ENCODE measurements at regions not wholly inside any gene's neighbourhood (a gene's known extent, or its start where the extent isn't known, plus 50 kb on each side); places are given as distances from the start of the nearest gene placed in this dataset.

- ChIA-PET CTCF (no interaction called here), RAD21 (ENCODE audit: low non-redundant PET in 1 of 2, low total read pairs in 2 of 2, uncharacterized antibody in 2 of 2, unreplicated experiment in 2 of 2) (no interaction called here), POLR2A (no interaction called here)
- no peak for ATAC-seq
- no peaks in the 10 kb centered on the region for H3K9me3 ChIP-seq (ENCODE audit: control insufficient read depth in 1 of 2, insufficient read depth in 1 of 2, low read depth in 1 of 2, low read length in 2 of 2)
- no peak overlapping the region for H3K4me3 ChIP-seq (replicated peaks in 1 of 2; ENCODE audit: low read depth in 1 of 2, low read length in 2 of 2)
- intact Hi-C loops (cut with micrococcal nuclease) = no loop called here
- no peaks in the 10 kb centered on the region for H4K20me1 ChIP-seq (ENCODE audit: insufficient read depth)
- H3K27me3 ChIP-seq (ENCODE audit: insufficient read depth, low read length) = peaks cover 3% of the 10 kb centered on the region; the same call in 1 of the 2 replicates
- H3K9me2 ChIP-seq (ENCODE audit: insufficient read depth) = no peaks in the 10 kb centered on the region
- no peak for TF ChIP-seq RAD21 (IDR thresholded peaks at IDR 0.05; ENCODE audit: low read depth)
- no peak for TF ChIP-seq YY1 (IDR thresholded peaks at IDR 0.05; ENCODE audit: extremely low read depth, insufficient replicate concordance, low read depth, low read length)
- no peak for TF ChIP-seq REST (IDR thresholded peaks at IDR 0.05; ENCODE audit: low read depth)
- TF ChIP-seq CEBPB (IDR thresholded peaks at IDR 0.05; ENCODE audit: low read depth) = no peak
- no peak for TF ChIP-seq ZBTB33 (IDR thresholded peaks at IDR 0.05; ENCODE audit: extremely low read depth, insufficient replicate concordance, low read length)
- TF ChIP-seq EGR1 (IDR thresholded peaks at IDR 0.05; ENCODE audit: low read depth) = no peak
- TF ChIP-seq POLR2A (IDR thresholded peaks at IDR 0.05; ENCODE audit: borderline replicate concordance, extremely low read depth, insufficient read depth, insufficient read length) = no peak
- no peak for TF ChIP-seq JUND (IDR thresholded peaks at IDR 0.05)
- TF ChIP-seq ZNF274 (IDR thresholded peaks at IDR 0.05; ENCODE audit: low read depth, low read length) = no peak
- TF ChIP-seq MAX (IDR thresholded peaks at IDR 0.05) = no peak
- no peak for TF ChIP-seq TCF7L2 (IDR thresholded peaks at IDR 0.05; ENCODE audit: borderline replicate concordance, extremely low read depth, insufficient read depth, insufficient read length)
- TF ChIP-seq POLR2AphosphoS5 (IDR thresholded peaks at IDR 0.05; ENCODE audit: low read depth, low read length) = no peak
- TF ChIP-seq CBX3 (IDR thresholded peaks at IDR 0.05; ENCODE audit: low read depth) = no peak
- no peak for TF ChIP-seq SIN3A (IDR thresholded peaks at IDR 0.05; ENCODE audit: low read depth)
- no peak for TF ChIP-seq ATF3 (IDR thresholded peaks at IDR 0.05)
- no peak for TF ChIP-seq ELF1 (IDR thresholded peaks at IDR 0.05; ENCODE audit: borderline replicate concordance, low read depth)
- TF ChIP-seq EZH2phosphoT487 (IDR thresholded peaks at IDR 0.05; ENCODE audit: borderline replicate concordance) = no peak
- no peak for TF ChIP-seq SP1 (IDR thresholded peaks at IDR 0.05; ENCODE audit: low read depth)
- TF ChIP-seq CTCF (IDR thresholded peaks at IDR 0.05 in 2 of 3, conservative IDR thresholded peaks at IDR 0.05 in 1 of 3; ENCODE audit: borderline replicate concordance in 1 of 3, insufficient read depth in 1 of 3, low read depth in 2 of 3, low read length in 2 of 3) = no peak
- TF ChIP-seq EZH2 (IDR thresholded peaks at IDR 0.05) = no peak
- H3K27ac ChIP-seq (ENCODE audit: low read depth, low read length) = no peak overlapping the region
- no peaks in the 10 kb centered on the region for H3K36me3 ChIP-seq (ENCODE audit: control insufficient read depth in 1 of 2, insufficient read depth in 2 of 2, low read length in 2 of 2)
- no peak for DNase-seq (ENCODE audit: low read depth, low spot score)
- no peaks in the 10 kb centered on the region for H3K4me1 ChIP-seq (ENCODE audit: control insufficient read depth in 1 of 2, insufficient read depth in 2 of 2, low read length in 2 of 2)
- H3K79me2 ChIP-seq (ENCODE audit: insufficient read depth, low read length) = no peaks in the 10 kb centered on the region
- H3K9ac ChIP-seq (ENCODE audit: low read length) = no peak overlapping the region
- H3K4me2 ChIP-seq (ENCODE audit: low read length) = no peak overlapping the region
- BruUV-seq (replicated peaks) = no TSS peak
- H2AFZ ChIP-seq (ENCODE audit: low read depth, low read length, poor library complexity, severe bottlenecking) = no peak overlapping the region
Observed at GRCh38 chr15:91624353-91624968, 229.0 kb upstream of the SLCO3A1 start.

Data from HCT116 (cell line).